ENCODE measurements at regions not wholly inside any gene's neighbourhood (a gene's known extent, or its start where the extent isn't known, plus 50 kb on each side); places are given as distances from the start of the nearest gene placed in this dataset.

DNA sequence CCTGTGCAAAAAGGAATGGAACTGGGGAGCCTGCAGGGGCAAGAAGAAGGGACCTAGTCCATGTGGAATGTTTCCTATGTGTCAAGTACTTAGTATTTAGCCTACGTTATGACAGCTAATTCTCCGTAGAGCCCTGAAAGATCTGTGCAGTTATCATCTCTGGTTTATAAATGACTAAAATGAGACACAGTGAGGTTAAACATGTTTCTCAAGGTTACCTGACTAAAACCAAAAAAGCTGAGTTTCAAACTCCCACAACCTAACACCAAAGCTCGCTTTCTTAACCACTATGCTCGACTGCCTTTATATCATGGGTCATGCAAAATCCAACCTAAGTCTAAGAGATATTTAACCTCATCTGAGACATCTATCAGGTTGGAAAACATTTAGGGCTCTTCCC lies 53.3 kb upstream of the CCL2 start:
- H3K79me2 ChIP-seq (ENCODE audit: control insufficient read depth, insufficient read depth, low read length) = no peaks in the 10 kb centered on the region
- H3K9me3 ChIP-seq (ENCODE audit: control insufficient read depth, insufficient read depth, low read depth, low read length) = no peaks in the 10 kb centered on the region
- H3K27me3 ChIP-seq (ENCODE audit: control insufficient read depth, insufficient read depth, low read length) = no peaks in the 10 kb centered on the region

DNA sequence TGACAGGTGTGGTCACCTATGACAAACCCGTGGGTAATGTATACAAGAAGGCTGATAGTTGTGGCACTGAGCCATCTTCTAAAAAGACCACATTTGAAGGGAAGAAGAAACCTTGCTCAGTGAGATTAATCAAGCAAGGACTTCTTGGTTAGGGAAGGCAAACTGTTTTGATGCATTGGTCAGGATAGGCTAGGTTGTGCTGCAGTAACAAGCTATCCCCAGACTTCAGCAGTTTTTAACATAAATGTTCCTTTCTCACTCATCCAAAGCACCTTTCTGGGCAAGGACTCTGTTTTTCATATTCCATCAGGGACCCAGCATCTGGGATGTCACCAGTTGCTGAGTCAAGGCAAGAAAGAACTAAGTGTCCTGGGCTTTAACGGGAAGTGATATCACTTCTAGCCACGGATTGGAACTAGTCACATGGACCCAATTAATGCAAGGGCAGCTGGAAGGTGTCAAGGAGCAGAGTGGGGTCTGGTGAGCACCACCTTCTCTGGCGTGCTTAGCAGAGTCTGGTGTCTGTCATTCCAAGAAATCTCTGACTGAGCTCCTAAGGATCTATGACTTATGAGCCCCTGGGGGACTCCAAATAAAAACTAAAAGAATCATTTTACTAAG lies 52.0 kb upstream of the CCL2 start:
- TF ChIP-seq, protein P1, sequence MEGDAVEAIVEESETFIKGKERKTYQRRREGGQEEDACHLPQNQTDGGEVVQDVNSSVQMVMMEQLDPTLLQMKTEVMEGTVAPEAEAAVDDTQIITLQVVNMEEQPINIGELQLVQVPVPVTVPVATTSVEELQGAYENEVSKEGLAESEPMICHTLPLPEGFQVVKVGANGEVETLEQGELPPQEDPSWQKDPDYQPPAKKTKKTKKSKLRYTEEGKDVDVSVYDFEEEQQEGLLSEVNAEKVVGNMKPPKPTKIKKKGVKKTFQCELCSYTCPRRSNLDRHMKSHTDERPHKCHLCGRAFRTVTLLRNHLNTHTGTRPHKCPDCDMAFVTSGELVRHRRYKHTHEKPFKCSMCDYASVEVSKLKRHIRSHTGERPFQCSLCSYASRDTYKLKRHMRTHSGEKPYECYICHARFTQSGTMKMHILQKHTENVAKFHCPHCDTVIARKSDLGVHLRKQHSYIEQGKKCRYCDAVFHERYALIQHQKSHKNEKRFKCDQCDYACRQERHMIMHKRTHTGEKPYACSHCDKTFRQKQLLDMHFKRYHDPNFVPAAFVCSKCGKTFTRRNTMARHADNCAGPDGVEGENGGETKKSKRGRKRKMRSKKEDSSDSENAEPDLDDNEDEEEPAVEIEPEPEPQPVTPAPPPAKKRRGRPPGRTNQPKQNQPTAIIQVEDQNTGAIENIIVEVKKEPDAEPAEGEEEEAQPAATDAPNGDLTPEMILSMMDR (conservative IDR thresholded peaks at IDR 0.05 in 1 of 2, IDR thresholded peaks at IDR 0.05 in 1 of 2; ENCODE audit: low read depth in 1 of 2, low read length in 2 of 2) = no peak
- no peaks in the 10 kb centered on the region for H3K27me3 ChIP-seq (ENCODE audit: control insufficient read depth, insufficient read depth, low read length)
- no peaks in the 10 kb centered on the region for H3K9me3 ChIP-seq (ENCODE audit: control insufficient read depth, insufficient read depth, low read depth, low read length)
- no peak overlapping the region for H3K9ac ChIP-seq (ENCODE audit: insufficient read depth, low read length)
- H4K20me1 ChIP-seq (ENCODE audit: control insufficient read depth, extremely low read depth, insufficient read depth, low read length) = no peaks in the 10 kb centered on the region
- no peak for DNase-seq (ENCODE audit: low read depth in 2 of 2)
- no peaks in the 10 kb centered on the region for H3K36me3 ChIP-seq (ENCODE audit: control insufficient read depth, insufficient read depth, low read length)
- no peak overlapping the region for H3K4me2 ChIP-seq (ENCODE audit: extremely low read depth, insufficient read depth, low read length)
- H3K27ac ChIP-seq (ENCODE audit: insufficient read depth, low read length) = no peak overlapping the region
- H2AFZ ChIP-seq (ENCODE audit: low read length) = no peak overlapping the region
- no peaks in the 10 kb centered on the region for H3K4me1 ChIP-seq (ENCODE audit: control insufficient read depth, extremely low read depth, insufficient read depth, low read length)
- no peak overlapping the region for H3K4me3 ChIP-seq (replicated peaks in 1 of 4; ENCODE audit: control extremely low read depth in 1 of 4, insufficient read depth in 1 of 4, low read depth in 3 of 4, low read length in 4 of 4)
- no peaks in the 10 kb centered on the region for H3K79me2 ChIP-seq (ENCODE audit: control insufficient read depth, insufficient read depth, low read length)

More for the DNA sequence above, 53.3 kb upstream of the CCL2 start:
- Histone ChIP-seq H3K36me3 (ENCODE audit: control insufficient read depth, insufficient read depth, low read length) (no peaks in the 10 kb centered on the region), H3K9ac (ENCODE audit: insufficient read depth, low read length) (no peak overlapping the region), H3K27ac (ENCODE audit: insufficient read depth, low read length) (no peak overlapping the region), H3K4me3 (replicated peaks in 1 of 4; ENCODE audit: control extremely low read depth in 1 of 4, insufficient read depth in 1 of 4, low read depth in 3 of 4, low read length in 4 of 4) (no peak overlapping the region), H3K4me2 (ENCODE audit: extremely low read depth, insufficient read depth, low read length) (no peak overlapping the region), H4K20me1 (ENCODE audit: control insufficient read depth, extremely low read depth, insufficient read depth, low read length) (no peaks in the 10 kb centered on the region), H3K4me1 (ENCODE audit: control insufficient read depth, extremely low read depth, insufficient read depth, low read length) (no peaks in the 10 kb centered on the region), H2AFZ (ENCODE audit: low read length) (no peak overlapping the region)
- no peak for TF ChIP-seq EZH2 (IDR thresholded peaks at IDR 0.05; ENCODE audit: low read length, missing control alignments)
- TF ChIP-seq, protein P1 (conservative IDR thresholded peaks at IDR 0.05 in 1 of 2, IDR thresholded peaks at IDR 0.05 in 1 of 2; ENCODE audit: low read depth in 1 of 2, low read length in 2 of 2) = no peak
- DNase-seq (ENCODE audit: low read depth in 2 of 2) = no peak

DNA sequence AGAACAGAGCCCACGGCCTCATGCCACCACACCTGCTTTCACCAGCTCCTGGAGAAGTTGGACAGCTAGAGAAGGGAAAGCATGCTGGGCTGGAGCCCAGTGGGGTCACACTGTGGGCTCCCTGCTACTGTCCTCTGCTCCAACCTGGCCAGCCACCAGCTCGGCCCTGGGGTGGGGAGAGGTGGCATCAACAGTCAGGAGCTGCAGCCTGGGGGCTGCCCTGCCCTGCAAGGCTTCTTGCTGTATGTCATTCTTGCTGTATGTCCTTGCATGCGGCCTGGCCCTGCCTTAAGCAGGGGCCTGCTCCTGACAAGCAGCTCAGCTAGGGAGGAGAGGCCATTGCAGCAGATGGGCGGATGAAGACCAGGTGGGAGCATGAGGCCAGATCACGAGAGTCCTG lies 50.7 kb upstream of the CCL2 start:
- Histone ChIP-seq H3K79me2 (ENCODE audit: control insufficient read depth, insufficient read depth, low read length) (no peaks in the 10 kb centered on the region), H3K4me1 (ENCODE audit: control insufficient read depth, extremely low read depth, insufficient read depth, low read length) (no peaks in the 10 kb centered on the region), H2AFZ (ENCODE audit: low read length) (no peak overlapping the region), H3K9ac (ENCODE audit: insufficient read depth, low read length) (no peak overlapping the region), H3K27ac (ENCODE audit: insufficient read depth, low read length) (no peak overlapping the region), H3K4me3 (replicated peaks in 1 of 4; ENCODE audit: control extremely low read depth in 1 of 4, insufficient read depth in 1 of 4, low read depth in 3 of 4, low read length in 4 of 4) (no peak overlapping the region), H3K4me2 (ENCODE audit: extremely low read depth, insufficient read depth, low read length) (no peak overlapping the region), H3K27me3 (ENCODE audit: control insufficient read depth, insufficient read depth, low read length) (no peaks in the 10 kb centered on the region), H3K36me3 (ENCODE audit: control insufficient read depth, insufficient read depth, low read length) (no peaks in the 10 kb centered on the region), H3K9me3 (ENCODE audit: control insufficient read depth, insufficient read depth, low read depth, low read length) (no peaks in the 10 kb centered on the region), H4K20me1 (ENCODE audit: control insufficient read depth, extremely low read depth, insufficient read depth, low read length) (no peaks in the 10 kb centered on the region)
- no peak for TF ChIP-seq EZH2 (IDR thresholded peaks at IDR 0.05; ENCODE audit: low read length, missing control alignments)
- TF ChIP-seq, protein P1 (conservative IDR thresholded peaks at IDR 0.05 in 1 of 2, IDR thresholded peaks at IDR 0.05 in 1 of 2; ENCODE audit: low read depth in 1 of 2, low read length in 2 of 2) = no peak
- no peak for DNase-seq (ENCODE audit: low read depth in 2 of 2)

Data from fibroblast of lung (primary cell).